H1 (cell line): ENCODE measurements at regions not wholly inside any gene's neighbourhood (a gene's known extent, or its start where the extent isn't known, plus 50 kb on each side); places are given as distances from the start of the nearest gene placed in this dataset.

Source experiments
- CTCF ChIA-PET: fragments of 300-600 bp; sonication (Branson Sonifier 250); formaldehyde crosslinking; loops from one replicate; lab custom pipeline; 2021; ENCODE audit not compliant: partially characterized antibody; lab: Charles Lee
- POLR2A ChIA-PET: fragments of 300-600 bp; sonication (Branson Sonifier 250); formaldehyde crosslinking; loops from one replicate; lab custom pipeline; 2021; ENCODE audit warnings: inconsistent platforms; ENCODE audit not compliant: partially characterized antibody; lab: Charles Lee
- DNase-seq, 2 experiments: peaks; one replicate each; pipeline versions ENCODE4 v3.0.0 to v3.0.0-alpha.2; 2010 to 2022; ENCODE audit warnings: low spot score in 2 of 2, low read depth in 1 of 2, mixed read lengths in 1 of 2
- FAIRE-seq: peaks from 2 replicates; lab custom pipeline; 2011; peaks lifted over from hg19 to GRCh38; lab: Jason Lieb, UNC
- H2AFZ ChIP-seq: 2 replicates; pipeline ENCODE4 v1.8.1; 2012; ENCODE audit warnings: low read length, inconsistent platforms
- H2AK5ac ChIP-seq: 2 replicates; pipeline ENCODE4 v1.6.1; 2013; ENCODE audit warnings: low read depth, low read length
- H2BK120ac ChIP-seq: replicated peaks from 2 replicates; pipeline ENCODE3; 2013; ENCODE audit warnings: low read depth, low read length, inconsistent platforms
- H2BK12ac ChIP-seq: 2 replicates; pipeline ENCODE4 v1.6.1; 2013; ENCODE audit warnings: low read depth, low read length
- H2BK15ac ChIP-seq: 2 replicates; pipeline ENCODE4 v1.6.1; 2013; ENCODE audit warnings: low read length
- H2BK20ac ChIP-seq: 2 replicates; pipeline ENCODE4 v1.6.1; 2013; ENCODE audit warnings: low read length
- H2BK5ac ChIP-seq: 2 replicates; pipeline ENCODE4 v1.6.1; 2013; ENCODE audit warnings: low read depth, low read length
- H3K14ac ChIP-seq: 2 replicates; pipeline ENCODE4 v1.6.1; 2013; ENCODE audit warnings: inconsistent platforms; ENCODE audit not compliant: insufficient read length
- H3K18ac ChIP-seq: 2 replicates; pipeline ENCODE4 v1.6.1; 2013; ENCODE audit warnings: low read length; ENCODE audit errors: extremely low read depth
- H3K23ac ChIP-seq: 2 replicates; pipeline ENCODE4 v1.6.1; 2013; ENCODE audit warnings: inconsistent platforms; ENCODE audit not compliant: insufficient read length
- H3K23me2 ChIP-seq: 2 replicates; pipeline ENCODE4 v1.6.1; 2013; ENCODE audit warnings: low read depth, low read length
- H3K27ac ChIP-seq: 2 replicates; pipeline ENCODE4 v1.6.1; 2011; ENCODE audit warnings: low read depth, low read length, inconsistent platforms
- H3K27me3 ChIP-seq, 4 experiments: replicated peaks in 1 of 4; 1 replicate in 1 of 4; 2 replicates in 3 of 4; pipeline versions ENCODE4 v1.6.1 to v1.8.1; 2011 to 2013; ENCODE audit warnings: low read length in 3 of 4, mild to moderate bottlenecking in 3 of 4, inconsistent platforms in 2 of 4, mixed read lengths in 2 of 4, moderate library complexity in 1 of 4; ENCODE audit not compliant: control insufficient read depth in 3 of 4, insufficient read depth in 3 of 4; ENCODE audit errors: extremely low read depth in 1 of 4
- H3K36me3 ChIP-seq, 4 experiments: 2 replicates each; pipeline versions ENCODE4 v1.6.1 to v1.8.1; 2011 to 2013; ENCODE audit warnings: mild to moderate bottlenecking in 4 of 4, low read length in 3 of 4, moderate library complexity in 2 of 4, control low read depth in 1 of 4, inconsistent platforms in 1 of 4; ENCODE audit not compliant: insufficient read depth in 4 of 4, control insufficient read depth in 2 of 4
- H3K4ac ChIP-seq: replicated peaks from 2 replicates; pipeline ENCODE3; 2013; ENCODE audit warnings: low read length, low read depth, mixed read lengths, inconsistent platforms; ENCODE audit not compliant: insufficient read length
- H3K4me1 ChIP-seq, 4 experiments: replicated peaks in 1 of 4; 1 replicate in 1 of 4; 2 replicates in 3 of 4; pipeline versions ENCODE4 v1.6.1 to v1.8.1; 2011 to 2013; ENCODE audit warnings: low read length in 3 of 4, inconsistent platforms in 2 of 4, mixed read lengths in 1 of 4; ENCODE audit not compliant: insufficient read depth in 4 of 4, control insufficient read depth in 3 of 4
- H3K4me2 ChIP-seq, 2 experiments: 2 replicates each; pipeline versions ENCODE4 v1.6.1 to v1.8.1; 2011 to 2013; ENCODE audit warnings: low read depth in 2 of 2, low read length in 2 of 2, control low read depth in 1 of 2, inconsistent platforms in 1 of 2, mild to moderate bottlenecking in 1 of 2; ENCODE audit not compliant: insufficient read depth in 1 of 2
- H3K4me3 ChIP-seq, 4 experiments: fragments of 200-600, 300-600 bp in 1 of 4; sonication (generic), shearing (Covaris generic), sonication (Bioruptor Twin) in 1 of 4; 2 replicates each; pipeline versions ENCODE4 v1.5.1 to v1.8.1; 2011 to 2016; ENCODE audit warnings: low read length in 4 of 4, low read depth in 3 of 4, control low read depth in 2 of 4, inconsistent platforms in 2 of 4, mild to moderate bottlenecking in 2 of 4, mixed read lengths in 1 of 4, moderate library complexity in 1 of 4; ENCODE audit not compliant: insufficient read depth in 2 of 4; ENCODE audit errors: extremely low read depth in 1 of 4
- H3K56ac ChIP-seq: replicated peaks from 2 replicates; pipeline ENCODE3; 2013; ENCODE audit warnings: low read depth, mild to moderate bottlenecking, mixed read lengths, low read length, inconsistent platforms; ENCODE audit not compliant: insufficient read length
- H3K79me1 ChIP-seq: 2 replicates; pipeline ENCODE4 v1.6.1; 2013; ENCODE audit warnings: low read depth, low read length, control low read depth
- H3K79me2 ChIP-seq, 2 experiments: 2 replicates each; pipeline versions ENCODE4 v1.6.1 to v1.8.1; 2012 to 2013; ENCODE audit warnings: low read length in 2 of 2, mild to moderate bottlenecking in 2 of 2, inconsistent platforms in 1 of 2; ENCODE audit not compliant: insufficient read depth in 2 of 2, control insufficient read depth in 1 of 2
- H3K9ac ChIP-seq, 4 experiments: replicated peaks in 1 of 4; 1 replicate in 1 of 4; 2 replicates in 3 of 4; pipeline versions ENCODE4 v1.6.1 to v1.8.1; 2011 to 2013; ENCODE audit warnings: low read depth in 3 of 4, low read length in 3 of 4, control low read depth in 2 of 4, mild to moderate bottlenecking in 2 of 4, moderate library complexity in 2 of 4, inconsistent platforms in 1 of 4; ENCODE audit errors: extremely low read depth in 1 of 4
- H3K9me3 ChIP-seq, 2 experiments: 2 replicates each; pipeline versions ENCODE4 v1.6.1 to v1.8.1; 2012 to 2013; ENCODE audit warnings: mild to moderate bottlenecking in 2 of 2, moderate library complexity in 2 of 2, control low read depth in 1 of 2, inconsistent platforms in 1 of 2, low read depth in 1 of 2, low read length in 1 of 2, mixed read lengths in 1 of 2; ENCODE audit not compliant: insufficient read depth in 2 of 2
- H4K20me1 ChIP-seq, 2 experiments: replicated peaks in 1 of 2; 2 replicates each; pipeline versions ENCODE3 to v1.8.1; 2011 to 2013; ENCODE audit warnings: inconsistent platforms in 2 of 2, low read length in 2 of 2, mild to moderate bottlenecking in 1 of 2; ENCODE audit not compliant: insufficient read depth in 2 of 2, control insufficient read depth in 1 of 2
- H4K5ac ChIP-seq: 2 replicates; pipeline ENCODE4 v1.6.1; 2013; ENCODE audit warnings: low read length, low read depth, mixed read lengths, inconsistent platforms; ENCODE audit not compliant: insufficient read length
- H4K8ac ChIP-seq: 2 replicates; pipeline ENCODE4 v1.8.0; 2013; ENCODE audit warnings: mild to moderate bottlenecking, moderate library complexity, low read length, inconsistent platforms; ENCODE audit not compliant: insufficient read depth; ENCODE audit errors: extremely low read depth
- H4K91ac ChIP-seq: replicated peaks from 2 replicates; pipeline ENCODE3; 2013; ENCODE audit warnings: low read length, mixed read lengths, inconsistent platforms; ENCODE audit not compliant: insufficient read length
- CHD1 ChIP-seq: IDR thresholded peaks from 2 replicates; pipeline ENCODE4 v1.6.1; 2012; ENCODE audit warnings: low read depth, low read length, improper control_type of control experiment
- CHD2 ChIP-seq: IDR thresholded peaks from 2 replicates; pipeline ENCODE4 v1.6.1; 2012; ENCODE audit warnings: low read length, improper control_type of control experiment
- CTBP2 ChIP-seq: IDR thresholded peaks from 2 replicates; pipeline ENCODE4 v1.7.0; 2011; ENCODE audit warnings: borderline replicate concordance, mild to moderate bottlenecking, moderate library complexity, mixed read lengths, low read length; ENCODE audit not compliant: insufficient read depth, insufficient read length
- EP300 ChIP-seq, 2 experiments: IDR thresholded peaks; 1 replicate in 1 of 2; 2 replicates in 1 of 2; pipeline ENCODE4 v1.6.1; 2011 to 2012; ENCODE audit warnings: low read depth in 2 of 2, low read length in 2 of 2, mild to moderate bottlenecking in 2 of 2, borderline replicate concordance in 1 of 2, inconsistent platforms in 1 of 2, moderate library complexity in 1 of 2
- GABPA ChIP-seq: IDR thresholded peaks from 2 replicates; pipeline ENCODE4 v1.6.1; 2011; ENCODE audit warnings: mild to moderate bottlenecking, low read length, moderate library complexity, borderline replicate concordance; ENCODE audit not compliant: insufficient read depth
- JUND ChIP-seq: IDR thresholded peaks from 2 replicates; pipeline ENCODE4 v1.6.1; 2011; ENCODE audit warnings: mild to moderate bottlenecking, improper control_type of control experiment, low read length
- KDM5A ChIP-seq: fragments of 200-600 bp; IDR thresholded peaks from 2 replicates; pipeline ENCODE4 v1.7.1; 2012; ENCODE audit warnings: mild to moderate bottlenecking, low read length, inconsistent platforms, mixed read lengths
- MAFK ChIP-seq: IDR thresholded peaks from 2 replicates; pipeline ENCODE4 v1.6.1; 2012; ENCODE audit warnings: low read depth, mild to moderate bottlenecking, improper control_type of control experiment, low read length
- SIX5 ChIP-seq: IDR thresholded peaks from 2 replicates; pipeline ENCODE4 v1.6.1; 2011; ENCODE audit warnings: mild to moderate bottlenecking, low read depth, low read length
- TAF7 ChIP-seq: optimal IDR thresholded peaks from 2 replicates; pipeline ENCODE3; 2011; ENCODE audit warnings: low read depth, mild to moderate bottlenecking, inconsistent platforms, low read length, moderate library complexity, borderline replicate concordance
- TEAD4 ChIP-seq: IDR thresholded peaks from 2 replicates; pipeline ENCODE4 v1.6.1; 2012; ENCODE audit warnings: low read depth, low read length, inconsistent platforms, mixed read lengths
- YY1 ChIP-seq: IDR thresholded peaks from 2 replicates; pipeline ENCODE4 v1.6.1; 2011; ENCODE audit warnings: low read depth, mild to moderate bottlenecking, low read length
- WGBS, 2 experiments: shearing (Covaris generic) in 1 of 2; methylation state at CpG; one replicate each; pipeline versions ENCODE4 v1.1.6 to v1.1.7; 2013 to 2015; ENCODE audit warnings: low lambda C conversion rate in 2 of 2, mixed read lengths in 2 of 2, inconsistent platforms in 1 of 2, low coverage in 1 of 2, missing lambda C conversion rate in 1 of 2; ENCODE audit not compliant: insufficient replicate concordance in 2 of 2, insufficient coverage in 1 of 2, insufficient read length in 1 of 2; ENCODE audit errors: extremely low coverage in 1 of 2, missing lambda C conversion rate in 1 of 2; 5-methylcytosine and 5-hydroxymethylcytosine counted together
- TF ChIP-seq, protein P1 (sequence below): IDR thresholded peaks from 2 replicates; pipeline ENCODE4 v1.6.1; 2011; ENCODE audit warnings: low read depth, mild to moderate bottlenecking, low read length; ENCODE audit not compliant: insufficient read depth

DNA sequence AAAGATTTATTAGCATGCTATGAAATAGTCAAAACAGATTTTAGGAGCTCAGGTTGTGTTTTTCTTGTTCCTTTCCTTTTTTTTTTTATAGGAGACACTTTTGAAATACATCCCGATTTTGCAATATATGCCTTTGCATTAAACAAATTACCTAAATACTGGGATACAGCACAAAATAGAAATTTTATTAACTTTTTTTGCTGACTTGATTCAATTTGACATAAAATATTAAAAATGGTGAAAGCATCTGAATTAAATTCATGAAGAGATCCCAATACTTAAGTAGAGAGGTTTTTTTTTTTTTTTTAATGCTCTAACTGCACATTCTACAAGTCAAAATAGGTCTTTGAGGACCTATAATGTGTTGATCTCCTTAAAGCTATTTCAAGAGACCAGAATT lies 939.5 kb upstream of the CHAC2 start:
- no peaks in the 10 kb centered on the region for H3K79me2 ChIP-seq
- H3K18ac ChIP-seq: no peak overlapping the region
- H3K79me1 ChIP-seq: no peaks in the 10 kb centered on the region
- no peaks in the 10 kb centered on the region for H3K9me3 ChIP-seq
- no peak overlapping the region for H2BK5ac ChIP-seq
- no peak overlapping the region for H3K9ac ChIP-seq
- DNase-seq (no peak), FAIRE-seq (no peak)
- H2BK15ac ChIP-seq: no peak overlapping the region
- POLR2A ChIA-PET: no interaction called here
- H3K36me3 ChIP-seq: no peaks in the 10 kb centered on the region
- 100% methylated on average over 1 of the region's 1 CpG; no CpG with 5 or more reads in 1 of the 2 experiments for WGBS, 2 experiments
- no peak overlapping the region for H2BK120ac ChIP-seq
- H2BK12ac ChIP-seq: no peak overlapping the region
- H3K4me2 ChIP-seq: no peak overlapping the region
- no peak overlapping the region for H2BK20ac ChIP-seq
- no peak overlapping the region for H3K14ac ChIP-seq
- no peaks in the 10 kb centered on the region for H3K4me1 ChIP-seq
- H2AK5ac ChIP-seq: no peak overlapping the region
- H3K27ac ChIP-seq: no peak overlapping the region
- H4K5ac ChIP-seq: no peak overlapping the region
- CTCF ChIA-PET: interaction anchor here (0.6 kb wide), 2 partner anchors 501 to 902 kb away, joined by 3 read pairs; no protein-coding TSS in a partner anchor
- H3K4me3 ChIP-seq: no peak overlapping the region
- H4K91ac ChIP-seq: no peak overlapping the region
- H4K8ac ChIP-seq: no peak overlapping the region
- no peak overlapping the region for H2AFZ ChIP-seq
- no peak overlapping the region for H3K23ac ChIP-seq
- H3K23me2 ChIP-seq: no peaks in the 10 kb centered on the region
- H3K27me3 ChIP-seq: no peaks in the 10 kb centered on the region
- H3K4ac ChIP-seq: no peak overlapping the region
- H4K20me1 ChIP-seq: no peaks in the 10 kb centered on the region
- H3K56ac ChIP-seq: no peak overlapping the region
- TF ChIP-seq CHD1 (no peak), SIX5 (no peak), CHD2 (no peak), TAF7 (no peak), TEAD4 (no peak), KDM5A (no peak), YY1 (no peak), EP300 (IDR thresholded peaks at IDR 0.05; ENCODE audit: borderline replicate concordance in 1 of 2, low read depth in 2 of 2, low read length in 2 of 2) (no peak), JUND (no peak), GABPA (no peak), CTBP2 (no peak), MAFK (no peak)
- TF ChIP-seq, protein P1, sequence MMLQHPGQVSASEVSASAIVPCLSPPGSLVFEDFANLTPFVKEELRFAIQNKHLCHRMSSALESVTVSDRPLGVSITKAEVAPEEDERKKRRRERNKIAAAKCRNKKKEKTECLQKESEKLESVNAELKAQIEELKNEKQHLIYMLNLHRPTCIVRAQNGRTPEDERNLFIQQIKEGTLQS: no peak
